GM12892 (cell line): ENCODE measurements at regions not wholly inside any gene's neighbourhood (a gene's known extent, or its start where the extent isn't known, plus 50 kb on each side); places are given as distances from the start of the nearest gene placed in this dataset.

Experiments
- DNase-seq: peaks from one replicate; pipeline ENCODE4 v3.0.0; 2011; ENCODE audit not compliant: insufficient read length
- FAIRE-seq: peaks from 2 replicates; lab custom pipeline; 2011; peaks lifted over from hg19 to GRCh38; lab: Jason Lieb, UNC
- POLR2A ChIP-seq: IDR thresholded peaks from 2 replicates; pipeline ENCODE4 v1.6.1; 2011; ENCODE audit warnings: low read depth, low read length, control low read depth
- POLR2AphosphoS5 ChIP-seq: IDR thresholded peaks from 2 replicates; pipeline ENCODE4 v1.6.1; 2011; ENCODE audit warnings: low read depth, low read length, control low read depth
- TAF1 ChIP-seq: IDR thresholded peaks from 2 replicates; pipeline ENCODE4 v1.6.1; 2011; ENCODE audit warnings: low read depth, mild to moderate bottlenecking, control low read depth, low read length, borderline replicate concordance

- no peak for DNase-seq
- no peak for FAIRE-seq
- no peak for TF ChIP-seq TAF1
- no peak for TF ChIP-seq POLR2A
- no peak for TF ChIP-seq POLR2AphosphoS5
These were observed 164.3 kb upstream of the BRINP1 start for GRCh38 chr9:119533504-119533903.

DNA sequence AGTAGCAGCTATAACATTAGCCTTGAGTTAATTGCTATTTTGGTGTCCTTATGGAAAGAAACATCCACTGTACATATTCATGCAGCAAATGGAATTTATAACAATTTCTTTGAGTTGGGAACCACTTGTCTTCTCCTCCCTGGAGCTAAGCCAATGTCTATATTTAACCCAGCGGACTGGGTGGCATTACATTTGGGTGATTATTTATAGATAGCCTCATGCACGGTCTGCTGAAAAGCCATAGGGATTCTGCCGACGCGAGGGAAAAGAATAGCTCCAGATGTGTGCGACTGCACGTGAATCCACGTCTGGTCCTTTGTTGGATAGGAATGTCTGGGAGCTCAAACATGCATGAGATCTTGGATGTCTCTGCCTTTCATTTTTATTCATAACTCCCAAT lies 157.5 kb upstream of the BRINP1 start:
- no peak for DNase-seq
- no peak for FAIRE-seq

DNA sequence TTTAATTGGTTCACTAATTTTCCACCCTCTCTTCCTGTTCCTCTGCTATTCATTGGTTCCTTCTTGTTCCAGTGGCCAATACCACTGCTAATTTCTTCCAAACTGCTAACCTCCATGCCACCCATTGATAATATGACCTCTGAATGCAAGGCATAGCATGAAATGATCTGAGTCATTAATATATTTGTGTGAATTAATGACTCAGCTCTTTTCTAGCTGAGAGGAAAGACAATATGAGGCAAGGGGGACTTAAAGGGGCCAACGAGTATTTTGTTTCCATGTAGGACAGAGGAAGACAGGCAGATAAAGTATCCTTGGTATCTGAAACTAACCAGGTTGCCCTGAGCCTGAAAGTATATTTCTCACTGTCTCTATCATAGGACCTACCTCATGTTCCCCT lies 154.3 kb upstream of the BRINP1 start:
- no peak for TF ChIP-seq POLR2A
- TF ChIP-seq POLR2AphosphoS5: no peak
- TF ChIP-seq TAF1: no peak
- DNase-seq: no peak
- no peak for FAIRE-seq

More for the DNA sequence above, 157.5 kb upstream of the BRINP1 start:
- no peak for TF ChIP-seq POLR2AphosphoS5
- TF ChIP-seq TAF1: no peak
- no peak for TF ChIP-seq POLR2A

- TF ChIP-seq POLR2A (no peak), TAF1 (no peak), POLR2AphosphoS5 (no peak)
- FAIRE-seq: no peak
- no peak for DNase-seq
These were observed 153.1 kb upstream of the BRINP1 start for GRCh38 chr9:119522381-119522780.

- DNase-seq: no peak
- FAIRE-seq: no peak
- TF ChIP-seq TAF1 (no peak), POLR2AphosphoS5 (no peak), POLR2A (no peak)
These were observed 140.2 kb upstream of the BRINP1 start for GRCh38 chr9:119509291-119509905.

GRCh38 chr9:119501374-119501773 lies 132.1 kb upstream of the BRINP1 start:
- TF ChIP-seq POLR2A (no peak), POLR2AphosphoS5 (no peak)
- no peak for DNase-seq
- FAIRE-seq: no peak

DNA sequence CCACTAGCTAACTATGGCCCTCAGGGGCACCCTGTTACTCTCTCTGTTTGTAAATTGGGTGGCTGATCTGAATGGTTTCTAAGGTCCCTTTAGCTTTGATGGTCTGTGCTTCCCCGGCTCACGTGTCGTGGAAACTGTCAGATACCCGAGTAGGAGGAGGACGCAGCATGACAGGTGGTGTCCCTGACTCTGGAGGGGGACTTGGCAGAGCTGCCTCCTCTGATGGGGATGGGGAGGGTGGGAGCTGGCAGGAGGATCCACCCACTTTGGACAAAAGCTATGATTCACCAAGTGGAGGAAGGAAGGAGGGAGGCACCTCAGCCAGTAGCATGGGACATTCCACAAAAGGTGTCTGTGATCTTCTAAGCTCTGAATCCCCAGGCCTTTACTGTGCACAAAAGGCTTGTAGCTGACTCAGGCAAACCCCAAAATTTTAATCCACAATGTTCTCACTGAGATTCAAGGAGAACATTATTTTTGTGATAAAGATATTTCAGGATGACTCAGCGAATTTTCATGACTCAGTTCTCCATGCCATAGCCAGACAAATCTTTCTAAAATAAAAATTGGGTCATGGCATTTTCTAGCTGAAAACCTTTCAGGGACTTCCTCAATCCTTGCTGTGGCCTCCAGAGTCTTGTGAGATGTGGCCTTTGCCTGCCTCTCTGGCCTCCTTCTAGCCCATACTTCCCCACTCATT lies 131.0 kb upstream of the BRINP1 start:
- no peak for DNase-seq
- no peak for TF ChIP-seq TAF1
- no peak for TF ChIP-seq POLR2A
- TF ChIP-seq POLR2AphosphoS5: no peak
- FAIRE-seq: no peak

DNA sequence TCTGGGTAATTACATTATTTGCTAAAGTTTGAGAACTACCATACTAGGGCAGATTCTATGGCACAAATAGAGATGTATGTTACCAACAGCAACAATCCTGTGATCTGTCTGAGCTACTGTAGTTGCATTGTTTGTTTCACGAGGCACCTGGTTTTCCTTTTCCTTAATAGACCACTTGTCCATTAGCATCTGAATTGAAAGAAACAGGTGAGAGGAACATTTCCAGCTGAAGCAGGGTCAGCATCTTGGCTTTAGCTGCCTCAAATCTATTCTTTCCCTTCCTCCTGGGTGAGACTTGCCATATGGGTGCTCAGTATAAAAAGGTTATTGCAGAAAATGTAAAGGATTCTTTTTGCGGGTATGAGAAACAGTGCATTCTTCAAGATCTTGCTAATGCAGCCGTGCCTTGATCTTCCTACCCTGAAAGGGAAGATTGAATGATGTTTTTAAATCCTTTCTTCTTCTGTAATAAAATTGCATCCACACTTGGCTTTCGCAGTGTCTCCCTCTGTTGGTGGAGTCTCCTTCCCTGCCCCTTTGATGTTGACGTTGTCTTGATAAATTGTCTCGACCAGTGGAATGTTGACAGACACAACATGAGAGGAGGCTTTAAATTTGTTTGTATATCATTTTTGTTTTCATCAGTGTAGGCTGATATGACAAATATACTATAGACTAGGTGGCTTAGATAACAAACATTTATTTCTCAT lies 118.0 kb upstream of the BRINP1 start:
- FAIRE-seq (no peak), DNase-seq (no peak)
- no peak for TF ChIP-seq POLR2AphosphoS5
- no peak for TF ChIP-seq POLR2A
- TF ChIP-seq TAF1: no peak

- DNase-seq (no peak), FAIRE-seq (no peak)
- TF ChIP-seq TAF1 (no peak), POLR2A (no peak), POLR2AphosphoS5 (no peak)
These were observed 113.9 kb upstream of the BRINP1 start for GRCh38 chr9:119483153-119483552.

DNA sequence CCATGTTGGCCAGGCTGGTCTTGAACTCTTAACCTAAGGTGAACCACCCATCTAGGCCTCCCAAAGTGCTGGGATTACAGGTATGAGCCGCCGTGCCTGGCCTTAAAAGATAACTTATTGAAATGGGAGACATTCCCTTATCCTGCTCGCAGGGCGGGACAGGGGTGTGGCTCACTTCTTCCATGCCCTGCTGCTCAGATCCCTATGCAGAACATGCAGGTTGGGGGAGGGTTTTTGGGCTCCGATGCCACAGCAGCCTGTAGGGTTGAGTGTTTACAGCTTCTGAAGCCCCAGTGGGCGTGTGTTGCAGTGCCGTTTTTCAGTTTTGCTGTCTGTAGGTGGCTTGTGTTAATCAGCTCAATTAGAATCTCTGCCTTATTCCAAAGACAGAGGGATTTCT lies 108.0 kb upstream of the BRINP1 start:
- TF ChIP-seq POLR2AphosphoS5 (no peak), TAF1 (no peak), POLR2A (no peak)
- DNase-seq: no peak
- FAIRE-seq: no peak

DNA sequence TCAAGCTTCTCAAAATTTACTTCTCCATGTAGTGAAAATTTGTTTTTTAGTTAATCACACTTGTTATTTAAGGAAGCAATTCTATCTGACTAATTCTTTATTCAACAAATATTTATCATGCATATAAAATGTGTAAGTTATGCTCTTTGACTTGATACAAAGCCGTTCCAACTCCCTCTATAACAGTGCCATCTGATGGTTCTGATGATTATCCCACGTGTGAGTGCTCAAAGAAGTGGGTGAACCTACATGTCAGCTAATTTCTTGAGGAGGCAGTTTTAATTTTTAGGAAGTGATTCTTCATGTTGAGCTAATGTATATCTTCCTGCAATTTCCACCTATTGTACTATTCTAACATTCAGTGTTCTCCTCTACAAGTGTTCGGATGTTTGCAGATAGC lies 88.8 kb upstream of the BRINP1 start:
- DNase-seq (no peak), FAIRE-seq (no peak)
- TF ChIP-seq POLR2A (no peak), POLR2AphosphoS5 (no peak), TAF1 (no peak)
